NOMO-1 treated with dmso at 0.1 percent for 144 hours (cell line): ENCODE measurements at regions not wholly inside any gene's neighbourhood (a gene's known extent, or its start where the extent isn't known, plus 50 kb on each side); places are given as distances from the start of the nearest gene placed in this dataset.

Experiments used
- DNase-seq: peaks from one replicate; lab custom pipeline; 2025; ENCODE audit not compliant: unreplicated experiment; lab: John Stamatoyannopoulos, UW

DNA sequence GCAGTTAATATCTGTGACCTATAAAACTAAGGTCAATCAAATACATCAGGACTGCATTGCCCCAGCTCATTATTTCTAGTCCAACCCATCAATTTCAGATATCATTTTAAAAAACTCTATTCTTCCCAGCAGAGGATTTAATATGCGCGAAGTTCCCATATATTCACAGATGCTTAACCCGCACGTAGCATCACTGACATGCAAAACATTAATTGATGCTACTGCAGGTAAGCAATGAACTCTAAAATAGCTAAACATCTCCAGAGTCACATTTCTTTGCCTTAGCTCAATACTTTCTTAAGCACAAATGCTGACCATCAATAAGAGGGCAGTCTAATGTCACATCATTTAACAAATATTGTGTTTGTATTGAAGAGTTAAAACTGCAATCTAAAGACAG, 586.6 kb upstream of the CDH18 start:
- DNase-seq: no peak

DNA sequence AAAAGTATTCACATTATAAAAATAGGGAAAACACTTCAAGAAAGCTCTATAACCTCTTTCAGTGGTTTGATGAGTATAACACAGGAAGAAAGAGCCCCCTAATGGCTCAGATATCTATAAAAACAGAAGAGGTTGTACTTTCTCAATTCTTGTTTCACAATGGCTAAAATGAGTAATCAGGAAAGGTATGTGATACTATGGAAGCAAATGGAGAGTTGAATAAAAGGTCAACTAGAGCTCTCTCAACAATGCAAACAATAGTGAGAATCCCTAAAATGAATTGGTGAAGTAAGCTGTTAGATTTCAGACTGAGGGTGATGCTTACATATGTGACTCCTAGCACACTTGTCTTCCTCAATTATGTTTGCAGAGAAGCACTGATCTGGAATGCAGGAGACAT, 584.6 kb upstream of the CDH18 start:
- no peak for DNase-seq

DNA sequence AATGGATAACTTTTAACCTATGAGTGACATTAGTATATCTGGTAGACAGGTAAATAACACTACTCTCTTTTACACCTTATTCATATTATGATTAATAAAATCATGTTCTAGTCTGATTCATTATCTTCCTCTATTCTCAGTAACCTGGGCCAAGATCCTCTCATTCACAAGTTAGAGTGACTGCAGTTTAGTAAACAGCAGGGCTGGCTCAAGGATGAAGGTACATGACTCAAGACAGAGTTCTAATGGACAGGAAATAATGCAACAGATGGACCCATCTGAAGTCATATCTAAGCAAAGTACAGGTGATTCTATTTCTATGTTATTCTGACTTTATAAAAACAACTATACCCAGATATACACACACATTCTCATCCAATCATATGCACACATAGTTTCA, 582.5 kb upstream of the CDH18 start:
- no peak for DNase-seq

DNA sequence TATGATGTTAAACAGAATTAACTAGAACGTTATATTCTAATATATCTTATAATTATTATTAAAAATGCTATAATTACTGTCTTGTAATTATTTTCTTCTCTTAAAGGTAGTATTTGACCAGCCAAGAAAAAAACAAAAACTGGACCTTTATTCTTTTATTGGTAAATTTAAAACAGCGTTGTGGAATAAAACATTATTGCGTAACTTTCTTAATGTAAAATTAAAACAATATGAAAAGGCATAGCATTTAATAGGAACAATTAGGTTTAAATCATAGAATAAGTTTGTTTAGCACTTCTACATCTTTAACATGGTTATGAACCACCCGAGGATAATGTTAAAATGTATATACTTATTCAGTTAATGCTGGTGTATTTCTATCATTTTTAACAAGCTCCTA, 574.5 kb upstream of the CDH18 start:
- no peak for DNase-seq

DNA sequence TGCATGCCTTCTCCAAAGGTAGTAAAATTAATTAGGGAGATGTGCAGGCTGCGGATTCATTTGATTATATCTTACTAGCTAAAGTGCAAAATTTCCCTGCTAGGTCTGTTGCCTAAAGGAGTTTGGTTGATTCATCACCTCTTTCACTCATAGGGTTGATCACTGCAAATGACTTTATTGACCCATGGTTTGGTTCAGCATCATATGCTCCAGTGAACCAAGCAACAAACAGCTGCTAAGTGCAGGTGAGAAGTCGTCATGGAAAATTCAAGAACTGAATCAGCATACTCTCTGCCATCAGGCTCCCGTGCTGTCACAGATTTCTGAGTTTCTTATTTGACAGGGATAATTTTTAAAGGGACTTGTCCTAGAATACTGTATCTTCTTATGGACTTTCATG, 571.8 kb upstream of the CDH18 start:
- no peak for DNase-seq

DNA sequence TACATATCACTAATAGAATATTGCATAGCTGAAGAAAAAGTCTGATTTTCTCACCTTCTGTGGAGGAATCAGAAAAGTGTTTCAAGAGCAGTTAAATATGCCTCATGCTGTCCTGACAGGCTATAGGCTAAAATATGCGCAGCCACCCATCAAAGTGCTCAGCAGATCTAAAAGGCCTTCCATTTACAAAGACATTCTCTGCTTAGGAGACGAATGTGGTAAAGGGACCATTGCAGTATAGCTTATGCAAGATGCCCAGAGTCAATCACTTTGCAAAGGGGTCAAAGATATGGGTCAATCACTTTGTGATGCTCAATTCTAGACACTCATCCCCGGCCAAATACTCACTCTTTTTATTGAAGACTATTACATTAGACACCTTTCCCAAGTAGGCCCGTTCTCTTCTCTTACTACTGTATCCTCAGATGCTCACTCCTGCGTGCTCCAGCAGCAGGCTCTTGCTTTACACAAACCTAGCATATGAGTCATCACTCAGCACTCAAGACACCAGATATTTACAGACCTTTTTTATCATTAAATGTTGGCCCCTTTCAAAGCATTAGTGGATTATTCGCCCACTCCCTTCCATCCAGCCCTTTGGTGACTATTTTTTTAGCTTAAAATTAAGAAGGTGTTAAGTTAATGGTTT, 568.2 kb upstream of the CDH18 start:
- no peak for DNase-seq

DNA sequence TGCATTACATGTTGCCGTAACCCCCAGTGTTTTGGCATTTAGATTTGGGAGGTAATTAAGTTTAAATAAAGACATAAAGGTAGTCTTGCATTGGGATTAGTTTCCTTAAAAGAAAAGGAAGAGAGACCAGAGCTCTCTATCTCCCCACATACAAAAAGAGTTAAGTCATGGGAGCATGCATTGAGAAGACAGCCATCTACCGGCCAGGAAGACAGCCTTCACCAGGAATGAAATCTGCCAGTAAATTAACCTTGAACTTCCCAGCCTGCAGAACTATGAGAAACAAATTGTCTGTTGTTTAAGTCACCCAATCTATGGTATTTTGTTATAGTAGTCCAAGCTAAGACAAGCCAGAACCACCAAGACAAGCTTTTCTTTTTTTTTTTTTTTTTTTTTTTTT, 567.0 kb upstream of the CDH18 start:
- DNase-seq: no peak

DNA sequence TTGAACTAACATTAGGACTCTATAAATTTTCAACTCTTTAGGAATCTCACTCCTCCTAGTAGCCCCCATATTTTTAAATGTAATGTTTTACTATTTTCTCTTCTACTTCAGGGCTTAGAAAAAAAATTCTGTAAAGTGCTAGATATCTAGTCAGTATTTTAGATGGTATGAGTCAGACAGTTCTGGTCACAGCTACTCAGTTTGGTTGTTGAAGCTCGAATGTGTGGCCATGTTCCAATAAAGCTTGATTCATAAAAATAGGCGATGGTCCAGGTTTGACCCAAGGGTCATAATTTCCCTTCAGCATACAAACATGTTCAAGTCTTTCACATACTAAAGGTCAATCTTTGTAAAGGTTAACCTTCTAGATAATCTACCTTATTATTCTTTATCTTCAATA, 566.0 kb upstream of the CDH18 start:
- DNase-seq: no peak

DNA sequence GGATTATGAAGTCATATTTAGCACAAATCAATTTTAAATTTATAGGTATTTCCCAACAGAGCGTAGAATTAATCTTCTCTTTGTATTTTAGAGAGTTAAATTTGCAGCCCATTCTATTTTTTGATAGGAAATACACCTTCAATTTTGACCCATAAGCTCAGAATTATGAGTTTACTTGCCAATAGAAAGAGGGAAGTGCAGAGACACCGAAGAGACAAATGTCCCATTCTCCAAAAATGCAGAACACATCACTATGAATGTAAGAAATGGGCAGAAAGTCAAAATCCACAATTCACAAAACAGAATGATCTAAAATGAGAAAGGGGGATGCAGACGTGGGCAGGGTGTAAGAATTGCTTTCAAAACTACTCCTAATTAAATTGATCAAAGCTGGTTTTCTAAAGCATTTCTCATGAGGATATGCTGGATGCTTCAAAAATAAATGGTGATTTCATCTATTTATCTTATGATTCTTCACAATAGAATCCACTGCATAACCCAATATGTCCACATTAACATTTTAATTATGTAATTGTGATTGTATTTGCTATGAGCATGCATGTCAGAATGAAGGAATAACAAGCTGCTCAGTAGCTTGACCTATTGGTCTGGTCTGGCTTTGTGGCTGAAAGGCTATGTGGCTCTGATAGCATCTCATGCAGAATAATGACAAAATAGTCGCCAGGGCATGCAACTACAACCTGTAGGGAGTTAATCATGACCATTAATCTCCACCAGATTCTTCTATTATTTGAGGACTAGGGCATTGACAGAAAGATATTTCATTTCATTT, 550.1 kb upstream of the CDH18 start:
- DNase-seq: no peak

DNA sequence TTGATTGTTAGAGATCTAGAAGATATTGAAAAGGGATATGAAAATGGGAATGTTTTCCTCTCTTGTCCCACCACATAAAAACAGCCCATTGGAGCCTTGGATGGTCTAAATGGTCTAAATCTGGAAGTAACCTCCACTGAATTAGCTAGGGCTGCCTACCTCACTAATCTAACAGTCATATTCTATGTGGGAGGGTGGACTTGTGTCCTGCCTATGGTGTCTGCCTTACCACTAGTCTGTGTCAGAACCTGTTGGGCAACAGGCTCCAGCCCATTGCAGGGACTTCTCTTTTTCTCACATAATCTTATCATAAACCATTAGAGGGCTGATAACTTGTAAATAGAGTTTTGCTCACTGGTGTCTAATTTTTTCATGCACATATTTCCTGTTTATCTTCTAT, 548.8 kb upstream of the CDH18 start:
- DNase-seq: no peak

DNA sequence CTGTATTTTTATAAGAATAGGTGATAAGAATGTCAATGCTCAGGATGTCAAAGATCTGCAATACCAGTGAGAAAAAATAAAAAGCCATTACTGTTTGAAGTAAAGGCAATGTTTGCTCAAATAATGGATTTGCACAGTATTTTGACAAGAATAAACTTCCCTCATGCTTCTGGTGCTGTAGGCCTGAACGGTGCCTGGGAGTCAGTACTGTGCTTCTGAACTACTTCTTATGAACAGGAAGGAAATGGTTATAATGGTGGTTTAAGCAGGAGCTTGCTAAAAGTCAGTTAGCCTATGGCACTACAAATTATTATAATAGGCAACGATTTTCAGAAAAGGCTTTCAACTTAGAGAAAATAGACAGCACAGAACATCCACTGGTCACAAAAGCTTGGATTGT, 548.3 kb upstream of the CDH18 start:
- DNase-seq: no peak

DNA sequence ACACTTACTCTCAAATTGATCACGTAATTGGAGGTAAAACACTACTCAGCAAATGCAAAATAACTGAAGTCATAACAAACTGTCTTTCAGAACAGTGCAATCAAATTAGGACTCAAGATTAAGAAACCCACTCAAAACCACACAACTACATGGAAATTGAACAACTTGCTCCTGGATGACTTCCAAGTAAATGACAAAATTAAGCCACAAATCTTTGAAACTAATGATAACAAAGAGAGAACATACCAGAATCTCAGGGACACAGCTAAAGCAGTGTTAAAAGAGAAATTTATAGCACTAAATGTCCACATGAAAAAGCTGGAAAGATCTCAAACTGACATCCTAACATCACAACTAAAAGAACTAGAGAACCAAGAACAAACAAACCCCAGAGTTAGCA, 540.5 kb upstream of the CDH18 start:
- no peak for DNase-seq

DNA sequence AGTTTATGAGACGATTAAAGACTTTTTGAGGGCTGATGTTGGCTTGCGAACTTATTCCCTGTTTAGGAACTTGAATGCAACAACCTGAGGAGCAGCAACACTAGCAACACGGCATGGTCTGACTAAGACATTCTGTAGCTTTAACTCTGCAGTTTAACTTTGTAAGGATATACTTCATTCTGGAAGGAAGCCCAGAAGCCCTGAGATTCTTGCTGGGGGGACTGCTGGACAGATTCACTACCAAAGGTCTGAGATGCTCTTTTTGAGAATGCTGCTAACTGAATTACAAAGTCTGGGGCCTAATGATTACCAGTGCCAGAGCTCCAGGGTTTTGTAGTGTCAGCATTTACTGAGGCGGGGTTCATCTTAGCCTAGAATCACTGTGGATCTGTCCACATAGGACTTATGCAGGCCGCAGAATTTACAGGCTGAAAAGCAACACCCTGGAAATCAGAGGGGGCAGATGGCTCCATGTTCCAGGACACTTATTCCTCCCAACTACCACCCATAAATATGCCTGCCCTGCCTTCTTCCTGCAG, 537.1 kb upstream of the CDH18 start:
- DNase-seq: no peak

DNA sequence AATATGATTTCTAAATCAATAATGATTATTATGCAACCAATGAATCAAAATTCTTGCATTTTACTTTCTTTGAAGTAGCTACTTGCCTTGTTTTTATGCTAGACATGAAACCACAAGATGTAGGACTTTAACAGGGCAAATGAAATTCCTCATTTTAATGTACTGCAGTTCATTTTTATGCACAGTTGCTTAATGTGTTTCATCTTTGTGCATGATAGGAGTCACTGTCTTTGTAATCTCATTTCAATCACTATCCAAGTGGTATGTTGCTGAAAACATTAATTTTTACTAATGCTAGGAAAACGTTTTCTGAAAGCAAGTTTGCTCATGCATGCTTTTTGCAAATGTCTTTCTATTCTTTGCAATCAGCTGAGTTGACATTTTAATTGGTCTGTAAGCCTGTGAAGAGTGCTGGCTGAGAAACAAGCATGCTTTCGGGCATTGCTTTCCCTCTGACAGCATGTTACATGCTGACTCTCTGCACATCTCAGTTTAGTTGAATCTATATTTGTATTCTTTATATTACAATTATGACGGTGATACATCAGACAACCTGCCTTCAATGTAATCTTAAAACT, 535.0 kb upstream of the CDH18 start:
- DNase-seq: no peak

DNA sequence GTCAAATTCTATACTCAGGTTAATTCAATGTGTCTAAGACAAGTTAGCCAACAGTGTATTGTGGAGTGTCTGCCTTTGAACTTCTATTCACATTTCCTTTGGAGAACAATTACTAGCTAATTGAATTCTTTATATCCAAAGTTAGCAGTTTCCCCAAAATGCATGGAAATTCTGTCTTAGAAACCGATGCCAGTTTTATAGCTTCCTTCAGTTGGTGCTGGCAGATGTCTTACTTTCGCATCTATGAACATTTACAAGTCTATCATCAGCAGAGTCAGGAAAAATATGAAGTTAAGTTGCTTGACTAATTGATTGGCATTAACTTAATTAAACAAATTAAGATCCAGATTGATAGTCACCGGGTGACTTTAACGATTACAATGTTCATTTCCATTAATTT, 527.6 kb upstream of the CDH18 start:
- no peak for DNase-seq

DNA sequence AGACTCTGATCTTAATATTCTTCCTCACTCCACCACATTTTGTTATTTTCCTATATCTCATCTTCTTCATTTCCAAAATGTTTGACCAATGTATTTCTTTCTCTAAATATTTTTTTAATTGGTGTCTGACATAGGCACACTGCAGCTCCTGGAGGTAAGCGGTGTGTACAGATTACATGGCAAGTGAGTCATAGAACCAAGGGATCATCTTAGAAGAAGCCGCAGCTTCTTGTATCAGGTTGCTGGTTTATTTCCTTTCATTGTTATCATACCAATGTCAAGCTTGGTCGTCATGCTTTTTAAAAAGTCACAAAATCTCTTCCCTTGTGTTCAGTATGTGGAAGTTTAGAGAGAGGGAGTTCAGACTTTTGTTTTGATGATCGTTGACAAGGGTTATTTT, 526.1 kb upstream of the CDH18 start:
- DNase-seq: no peak

DNA sequence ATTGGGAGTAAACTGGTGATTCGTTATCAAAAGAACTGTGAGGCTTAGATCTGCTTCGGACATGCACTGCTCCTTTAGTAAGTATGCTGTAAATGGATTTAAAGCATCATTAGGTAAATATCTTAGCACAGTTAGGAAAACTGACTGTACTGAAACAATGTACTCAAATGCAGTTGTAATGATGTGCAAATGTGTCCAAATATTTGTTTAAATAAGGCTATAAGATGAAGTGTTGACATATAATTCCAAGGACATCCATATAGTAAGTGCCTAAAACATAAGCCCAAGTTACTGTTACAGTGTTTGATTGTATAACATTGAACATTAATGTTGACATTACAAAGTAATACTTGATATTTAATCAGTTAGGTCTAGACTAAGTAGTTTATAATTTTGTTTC, 512.5 kb upstream of the CDH18 start:
- DNase-seq: no peak

DNA sequence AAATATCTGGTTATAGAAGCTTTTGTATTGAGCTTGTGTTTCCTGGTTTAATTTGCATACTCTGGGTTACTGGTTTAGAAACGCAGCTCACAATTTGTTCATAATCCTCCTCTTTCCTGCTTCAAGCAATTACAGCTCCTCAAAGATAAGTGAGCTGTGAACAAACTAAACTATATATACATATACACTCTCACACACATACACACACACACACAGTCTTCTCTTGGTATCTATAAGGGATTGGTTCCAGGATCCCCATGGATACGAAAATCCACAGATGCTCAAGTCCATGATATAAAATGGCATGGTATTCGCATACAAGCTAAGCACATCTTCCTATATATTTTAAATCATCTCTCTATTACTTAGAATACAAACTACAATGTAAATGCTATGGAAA, 510.9 kb upstream of the CDH18 start:
- no peak for DNase-seq

DNA sequence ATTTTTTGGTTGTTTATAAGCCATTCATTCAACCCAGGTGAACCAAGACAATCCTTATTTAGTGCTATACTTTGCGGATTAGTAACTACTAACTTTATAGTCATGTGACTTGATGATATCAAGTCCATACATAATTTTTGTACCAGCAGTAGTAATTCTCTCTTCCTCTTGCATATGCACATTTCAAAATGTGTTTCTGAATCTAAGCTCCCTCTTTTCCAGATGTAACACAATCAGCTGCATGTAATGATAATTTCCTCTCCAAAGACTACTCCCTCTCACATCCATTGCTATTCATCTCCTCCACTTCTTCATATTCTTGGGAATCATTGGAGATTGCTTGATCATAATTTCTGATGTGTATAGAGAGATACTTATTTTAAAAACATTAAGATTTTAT, 510.1 kb upstream of the CDH18 start:
- DNase-seq: no peak

DNA sequence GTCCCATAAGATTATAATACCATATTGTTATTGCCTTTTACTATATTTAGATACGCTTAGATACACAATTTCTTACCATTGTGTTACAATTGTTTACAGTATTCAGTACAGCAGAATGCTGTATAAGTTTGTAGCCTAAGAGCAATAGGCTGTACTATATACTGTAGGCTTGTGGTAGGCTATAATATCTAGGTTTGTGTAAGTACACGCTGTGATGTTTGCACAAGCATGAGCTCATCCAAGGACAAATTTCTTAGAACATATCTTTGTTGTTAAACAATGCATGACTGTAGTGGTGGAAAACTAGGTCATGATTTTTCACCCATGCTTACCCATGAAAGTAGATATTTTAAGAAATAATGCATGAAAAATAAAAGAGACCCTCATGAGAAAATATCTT, 509.4 kb upstream of the CDH18 start:
- no peak for DNase-seq

DNA sequence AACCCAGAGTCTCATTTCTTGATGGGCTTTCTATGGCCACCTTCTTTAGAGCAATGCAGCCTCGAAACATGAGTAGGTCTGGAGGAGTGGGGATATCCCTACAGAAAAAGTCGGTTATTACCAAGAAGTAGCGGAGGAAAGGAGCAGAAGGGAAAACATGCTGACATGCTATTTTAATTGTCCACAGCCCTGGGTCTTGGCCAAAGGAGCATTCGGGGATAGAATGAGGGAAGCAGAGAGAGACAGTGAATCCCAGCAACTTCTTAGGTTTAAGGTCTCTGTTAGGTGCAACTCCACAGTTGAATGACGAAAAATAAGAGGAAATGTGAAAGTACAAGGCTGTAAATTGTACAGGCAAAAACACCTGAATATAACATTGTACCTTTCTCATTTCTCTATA, 506.7 kb upstream of the CDH18 start:
- DNase-seq: no peak

DNA sequence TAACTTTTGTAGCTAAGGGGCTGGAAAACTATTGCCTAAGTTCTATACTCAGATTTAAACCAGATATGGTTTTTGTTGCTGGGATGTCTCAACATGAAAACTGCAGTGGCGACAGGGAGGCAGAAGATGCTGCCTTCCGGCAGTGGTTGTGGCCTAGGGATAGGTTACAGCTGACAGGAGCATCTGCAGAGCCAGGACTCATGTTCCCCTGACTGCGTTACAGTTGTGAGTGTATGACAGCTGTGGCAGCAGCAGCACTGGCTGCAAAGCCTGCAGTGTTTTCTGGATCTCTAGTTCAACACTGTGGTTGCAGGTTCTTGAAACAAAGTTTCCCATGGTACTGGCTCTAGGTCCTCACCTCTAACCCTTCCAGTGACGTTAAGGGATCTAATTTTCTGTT, 498.8 kb upstream of the CDH18 start:
- no peak for DNase-seq
